ENCODE measurements at regions not wholly inside any gene's neighbourhood (a gene's known extent, or its start where the extent isn't known, plus 50 kb on each side); places are given as distances from the start of the nearest gene placed in this dataset.
"Not testable (repeated sequence)": the region's sequence is repeated elsewhere in the genome, so short reads cannot be mapped to it uniquely, and the experiment has no call there.

- DNase-seq, result not testable (repeated sequence)
Measured at GRCh38 chr10:59975918-59976317, 69.6 kb upstream of the CCDC6 start.

- no peak for DNase-seq
Measured at GRCh38 chr10:59971915-59972314, 65.6 kb upstream of the CCDC6 start.

- DNase-seq, result no peak
Measured at GRCh38 chr10:59970396-59971368, 64.3 kb upstream of the CCDC6 start.

GRCh38 chr10:59968705-59969104, 62.3 kb upstream of the CCDC6 start:
- no peak for DNase-seq

GRCh38 chr10:59967079-59967478, 60.7 kb upstream of the CCDC6 start:
- peak; percentile 15 for DNase-seq

GRCh38 chr10:59965899-59966650, 59.7 kb upstream of the CCDC6 start:
- DNase-seq, result no peak

GRCh38 chr10:59962756-59963155, 56.4 kb upstream of the CCDC6 start:
- no peak for DNase-seq

GRCh38 chr10:59960751-59961150, 54.4 kb upstream of the CCDC6 start:
- DNase-seq, result no peak

- DNase-seq, result no peak
Measured at GRCh38 chr10:59959504-59960018, 53.2 kb upstream of the CCDC6 start.

- DNase-seq, result no peak
Measured at GRCh38 chr10:59958882-59959281, 52.5 kb upstream of the CCDC6 start.

- no peak for DNase-seq
Measured at GRCh38 chr10:59957975-59958374, 51.6 kb upstream of the CCDC6 start.

Measured in DMS79 (cell line).